Muscle of leg (tissue), 3 donors: ENCODE measurements at regions not wholly inside any gene's neighbourhood (a gene's known extent, or its start where the extent isn't known, plus 50 kb on each side); places are given as distances from the start of the nearest gene placed in this dataset.

ENCODE experiments used
- DNase-seq: peaks from one replicate; pipeline ENCODE4 v3.0.0; 2013
- H3K27ac ChIP-seq: one replicate; pipeline ENCODE4 v1.5.1; 2013; ENCODE audit warnings: mild to moderate bottlenecking, low read length, control low read depth
- H3K27me3 ChIP-seq: one replicate; pipeline ENCODE4 v1.6.1; 2013; ENCODE audit warnings: low read length; ENCODE audit not compliant: control insufficient read depth, insufficient read depth
- H3K36me3 ChIP-seq: one replicate; pipeline ENCODE4 v1.6.1; 2013; ENCODE audit warnings: low read length; ENCODE audit not compliant: control insufficient read depth, insufficient read depth
- H3K4me1 ChIP-seq: one replicate; pipeline ENCODE4 v1.6.1; 2013; ENCODE audit warnings: low read length; ENCODE audit not compliant: control insufficient read depth, insufficient read depth
- H3K4me3 ChIP-seq: one replicate; pipeline ENCODE4 v1.5.1; 2013; ENCODE audit warnings: low read length, control low read depth
- H3K9me3 ChIP-seq: replicated peaks from 2 replicates; pipeline ENCODE4 v1.6.1; 2013; ENCODE audit warnings: low read depth, low read length; ENCODE audit not compliant: control insufficient read depth
- WGBS: methylation state at CpG from one replicate; pipeline ENCODE4 v1.1.5; 2013; ENCODE audit warnings: missing lambda C conversion rate; ENCODE audit not compliant: insufficient coverage; 5-methylcytosine and 5-hydroxymethylcytosine counted together

- Histone ChIP-seq H3K27me3 (no peaks in the 10 kb centered on the region), H3K4me3 (no peak overlapping the region), H3K36me3 (no peaks in the 10 kb centered on the region), H3K4me1 (no peaks in the 10 kb centered on the region), H3K27ac (no peak overlapping the region), H3K9me3 (no peaks in the 10 kb centered on the region)
- DNase-seq, result no peak
- WGBS, result 83% methylated on average over 1 of the region's 3 CpGs
Observed at GRCh38 chr6:8652710-8653109, 217.4 kb upstream of the SLC35B3 start.

- H3K27me3 ChIP-seq, result no peaks in the 10 kb centered on the region
- H3K36me3 ChIP-seq, result no peaks in the 10 kb centered on the region
- 75% methylated on average over 4 of the region's 4 CpGs for WGBS
- no peak overlapping the region for H3K27ac ChIP-seq
- no peaks in the 10 kb centered on the region for H3K4me1 ChIP-seq
- H3K9me3 ChIP-seq, result no peaks in the 10 kb centered on the region
- no peak for DNase-seq
- H3K4me3 ChIP-seq, result no peak overlapping the region
Observed at GRCh38 chr6:8651998-8652397, 216.7 kb upstream of the SLC35B3 start.

DNA sequence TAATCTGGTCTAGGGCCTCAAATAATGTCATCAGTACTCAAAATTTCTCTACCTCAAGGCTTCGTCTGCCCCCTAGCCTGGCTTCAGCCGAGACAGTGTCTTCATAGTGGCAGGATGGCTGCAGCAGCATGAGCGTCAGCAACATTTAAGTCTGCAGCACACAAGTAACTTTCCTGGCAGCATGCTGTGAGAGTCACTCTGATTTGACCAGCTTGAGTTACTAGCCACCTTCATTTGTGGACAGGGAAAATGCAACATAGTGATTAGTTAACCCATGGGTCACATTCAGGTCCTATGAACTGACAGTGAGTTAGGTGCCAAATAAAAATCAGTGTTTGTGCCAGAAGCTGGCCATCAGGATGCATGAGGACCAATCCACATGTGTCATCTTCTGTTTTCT, 209.9 kb upstream of the SLC35B3 start:
- H3K27ac ChIP-seq, result no peak overlapping the region
- no peaks in the 10 kb centered on the region for H3K4me1 ChIP-seq
- H3K36me3 ChIP-seq, result no peaks in the 10 kb centered on the region
- H3K9me3 ChIP-seq, result no peaks in the 10 kb centered on the region
- H3K27me3 ChIP-seq, result no peaks in the 10 kb centered on the region
- DNase-seq, result no peak
- 81% methylated on average over 3 of the region's 3 CpGs for WGBS
- H3K4me3 ChIP-seq, result no peak overlapping the region

DNA sequence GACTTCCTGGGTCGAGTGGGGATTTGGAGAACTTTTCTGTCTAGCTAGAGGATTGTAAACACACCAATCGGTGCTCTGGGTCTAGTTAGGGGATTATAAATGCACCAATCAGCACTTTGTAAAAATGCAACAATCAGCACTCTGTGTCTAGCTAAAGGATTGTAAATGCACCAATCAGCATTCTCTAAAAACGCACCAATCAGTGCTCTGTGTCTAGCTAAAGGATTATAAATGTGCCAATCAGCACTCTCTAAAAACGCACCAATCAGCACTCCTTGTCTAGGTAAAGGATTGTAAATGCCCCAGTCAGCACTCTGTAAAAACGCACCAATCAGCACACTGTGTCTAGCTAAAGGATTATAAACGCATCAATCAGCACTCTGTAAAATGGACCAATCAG, 209.0 kb upstream of the SLC35B3 start:
- no peaks in the 10 kb centered on the region for H3K4me1 ChIP-seq
- WGBS, result 80% methylated on average over 1 of the region's 6 CpGs
- H3K36me3 ChIP-seq, result no peaks in the 10 kb centered on the region
- no peak for DNase-seq
- no peak overlapping the region for H3K27ac ChIP-seq
- no peaks in the 10 kb centered on the region for H3K9me3 ChIP-seq
- H3K4me3 ChIP-seq, result no peak overlapping the region
- no peaks in the 10 kb centered on the region for H3K27me3 ChIP-seq

DNA sequence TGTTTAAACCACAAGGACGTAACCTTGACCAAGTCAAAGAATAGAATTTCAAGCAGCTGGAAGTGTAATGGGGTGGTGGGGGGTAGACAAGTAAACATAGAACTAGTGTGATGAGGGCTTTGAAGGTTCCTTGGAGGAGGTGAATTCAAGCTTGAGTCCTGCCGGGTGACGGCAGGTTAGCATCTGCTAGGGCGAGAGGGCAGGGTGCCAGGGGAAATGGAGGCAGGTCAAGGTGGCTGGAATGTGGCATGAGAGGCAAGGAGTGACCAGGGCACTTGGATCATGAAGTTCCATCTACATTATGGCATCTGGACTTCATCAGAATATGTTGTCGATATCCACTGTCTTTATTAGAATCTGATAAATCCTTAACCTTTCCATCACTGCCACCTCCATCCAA, 207.5 kb upstream of the SLC35B3 start:
- 57% methylated on average over 4 of the region's 5 CpGs for WGBS
- DNase-seq, result no peak
- Histone ChIP-seq H3K27me3 (no peaks in the 10 kb centered on the region), H3K36me3 (no peaks in the 10 kb centered on the region), H3K4me3 (no peak overlapping the region), H3K9me3 (no peaks in the 10 kb centered on the region), H3K4me1 (no peaks in the 10 kb centered on the region), H3K27ac (no peak overlapping the region)

- no peaks in the 10 kb centered on the region for H3K4me1 ChIP-seq
- DNase-seq, result no peak
- H3K36me3 ChIP-seq, result no peaks in the 10 kb centered on the region
- H3K9me3 ChIP-seq, result no peaks in the 10 kb centered on the region
- no peaks in the 10 kb centered on the region for H3K27me3 ChIP-seq
- H3K27ac ChIP-seq, result no peak overlapping the region
- no CpG with 5 or more reads among the region's 3 CpGs for WGBS
- no peak overlapping the region for H3K4me3 ChIP-seq
Observed at GRCh38 chr6:8642131-8642530, 206.8 kb upstream of the SLC35B3 start.

GRCh38 chr6:8639928-8640649, 204.7 kb upstream of the SLC35B3 start:
- Histone ChIP-seq H3K4me1 (no peaks in the 10 kb centered on the region), H3K36me3 (no peaks in the 10 kb centered on the region), H3K9me3 (no peaks in the 10 kb centered on the region), H3K27me3 (no peaks in the 10 kb centered on the region), H3K4me3 (no peak overlapping the region), H3K27ac (no peak overlapping the region)
- 80% methylated on average over 1 of the region's 3 CpGs for WGBS
- DNase-seq, result no peak

- no peak for DNase-seq
- WGBS, result 57% methylated on average over 1 of the region's 4 CpGs
- no peaks in the 10 kb centered on the region for H3K4me1 ChIP-seq
- H3K27me3 ChIP-seq, result no peaks in the 10 kb centered on the region
- H3K36me3 ChIP-seq, result no peaks in the 10 kb centered on the region
- no peak overlapping the region for H3K4me3 ChIP-seq
- no peaks in the 10 kb centered on the region for H3K9me3 ChIP-seq
- no peak overlapping the region for H3K27ac ChIP-seq
Observed at GRCh38 chr6:8637896-8638597, 202.7 kb upstream of the SLC35B3 start.

DNA sequence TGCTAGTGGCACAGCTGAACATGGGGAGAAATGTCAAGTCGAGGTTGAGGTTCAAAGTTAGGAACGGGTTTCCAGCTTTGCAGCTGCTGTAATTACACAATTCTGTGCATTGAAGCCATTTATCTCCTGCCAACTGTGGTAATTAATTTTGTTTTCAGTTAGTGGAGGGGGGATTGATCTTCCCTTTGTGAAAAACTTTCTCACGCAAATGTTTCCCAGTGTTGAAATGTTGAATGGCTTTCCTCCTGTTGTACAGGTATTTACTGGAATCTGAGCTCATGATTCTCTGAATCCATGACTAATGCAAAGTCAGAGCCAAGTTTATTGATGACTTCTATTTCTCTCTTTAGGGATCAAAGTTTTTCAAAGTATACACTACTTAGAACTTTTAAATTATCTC, 198.4 kb upstream of the SLC35B3 start:
- no peaks in the 10 kb centered on the region for H3K9me3 ChIP-seq
- no peaks in the 10 kb centered on the region for H3K36me3 ChIP-seq
- no peaks in the 10 kb centered on the region for H3K27me3 ChIP-seq
- H3K4me3 ChIP-seq, result no peak overlapping the region
- H3K4me1 ChIP-seq, result no peaks in the 10 kb centered on the region
- WGBS, result 50% methylated on average over 2 of the region's 3 CpGs
- no peak for DNase-seq
- H3K27ac ChIP-seq, result no peak overlapping the region

GRCh38 chr6:8628736-8629135, 193.4 kb upstream of the SLC35B3 start:
- WGBS, result no CpG with 5 or more reads among the region's 1 CpG
- H3K27me3 ChIP-seq, result no peaks in the 10 kb centered on the region
- H3K4me1 ChIP-seq, result no peaks in the 10 kb centered on the region
- no peak overlapping the region for H3K4me3 ChIP-seq
- DNase-seq, result no peak
- H3K36me3 ChIP-seq, result no peaks in the 10 kb centered on the region
- no peak overlapping the region for H3K27ac ChIP-seq
- H3K9me3 ChIP-seq, result no peaks in the 10 kb centered on the region
